AG04450 (cell line): ENCODE measurements at regions not wholly inside any gene's neighbourhood (a gene's known extent, or its start where the extent isn't known, plus 50 kb on each side); places are given as distances from the start of the nearest gene placed in this dataset.
"Not testable (repeated sequence)": the region's sequence is repeated elsewhere in the genome, so short reads cannot be mapped to it uniquely, and the experiment has no call there.

Source experiments
- CTCF ChIA-PET: fragments of 300-600, 350-600 bp; formaldehyde crosslinking; extraction: SDS; loops from one replicate; lab custom pipeline; 2022; ENCODE audit warnings: antibody characterized with exemption, inconsistent platforms; lab: Charles Lee
- POLR2A ChIA-PET: fragments of 350-600 bp; formaldehyde crosslinking; extraction: SDS; loops from one replicate; lab custom pipeline; 2021; ENCODE audit warnings: antibody characterized with exemption, inconsistent platforms; lab: Yijun Ruan, JAX
- DNase-seq: peaks from one replicate; pipeline ENCODE4 v3.0.0-alpha.2; 2011; ENCODE audit warnings: low read depth, low spot score
- H3K27ac ChIP-seq: one replicate; pipeline ENCODE4 v1.5.1; 2012; ENCODE audit warnings: low read depth, low read length, control low read depth
- H3K27me3 ChIP-seq: one replicate; pipeline ENCODE4 v1.6.0; 2012; ENCODE audit warnings: low read length; ENCODE audit not compliant: control insufficient read depth, insufficient read depth
- H3K4me3 ChIP-seq: 2 replicates; pipeline ENCODE4 v1.5.1; 2011; ENCODE audit warnings: mild to moderate bottlenecking, low read depth, low read length, control low read depth
- H3K9me3 ChIP-seq: 2 replicates; pipeline ENCODE4 v1.5.1; 2012; ENCODE audit warnings: low read length; ENCODE audit not compliant: control insufficient read depth, insufficient read depth
- CTCF ChIP-seq: IDR thresholded peaks from 2 replicates; pipeline ENCODE4 v1.5.1; 2011; ENCODE audit warnings: low read depth, low read length, control low read depth, inconsistent platforms

GRCh38 chr9:24007185-24007584 lies 181.1 kb upstream of the ELAVL2 start:
- ChIA-PET POLR2A (no interaction called here), CTCF (no interaction called here)
- Histone ChIP-seq H3K27me3 (no peaks in the 10 kb centered on the region), H3K27ac (no peak overlapping the region), H3K4me3 (no peak overlapping the region), H3K9me3 (peaks cover 3% of the 10 kb centered on the region)
- DNase-seq, result no peak
- TF ChIP-seq CTCF, result no peak

- peaks cover 16% of the 10 kb centered on the region for H3K9me3 ChIP-seq
- H3K27me3 ChIP-seq, DNase-seq, H3K4me3 ChIP-seq, POLR2A ChIA-PET, H3K27ac ChIP-seq, CTCF ChIA-PET: not testable (repeated sequence)
Observed at GRCh38 chr9:23991874-23992273, 165.8 kb upstream of the ELAVL2 start.

DNA sequence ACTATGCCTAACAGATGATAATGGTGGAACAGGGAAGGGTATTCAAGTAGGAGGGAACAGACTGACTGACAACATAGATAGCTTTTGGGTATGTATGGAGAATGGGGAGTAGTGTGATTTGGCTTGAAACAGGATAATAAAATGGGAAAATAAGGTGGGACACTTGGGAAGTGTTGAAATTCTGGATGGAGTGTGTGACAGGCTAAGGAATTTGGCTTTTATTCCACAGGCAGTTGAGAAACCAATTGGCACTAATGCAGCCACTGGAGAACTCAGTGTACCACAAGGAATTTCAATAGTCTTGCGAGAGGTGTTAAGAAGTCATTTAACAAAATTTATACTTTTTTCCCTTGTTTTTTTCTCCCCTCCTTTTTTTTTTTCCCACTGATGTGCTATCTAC lies 153.5 kb upstream of the ELAVL2 start:
- POLR2A ChIA-PET, result no interaction called here
- no peak for DNase-seq
- no peak overlapping the region for H3K27ac ChIP-seq
- CTCF ChIA-PET, result no interaction called here
- H3K4me3 ChIP-seq, result no peak overlapping the region
- peaks cover 8% of the 10 kb centered on the region for H3K9me3 ChIP-seq
- no peaks in the 10 kb centered on the region for H3K27me3 ChIP-seq
- TF ChIP-seq CTCF, result no peak

- ChIA-PET POLR2A (no interaction called here), CTCF (no interaction called here)
- Histone ChIP-seq H3K27ac (no peak overlapping the region), H3K27me3 (no peaks in the 10 kb centered on the region), H3K4me3 (no peak overlapping the region), H3K9me3 (peaks cover 6% of the 10 kb centered on the region)
- no peak for TF ChIP-seq CTCF
- no peak for DNase-seq
Observed at GRCh38 chr9:23962101-23962500, 136.1 kb upstream of the ELAVL2 start.

DNA sequence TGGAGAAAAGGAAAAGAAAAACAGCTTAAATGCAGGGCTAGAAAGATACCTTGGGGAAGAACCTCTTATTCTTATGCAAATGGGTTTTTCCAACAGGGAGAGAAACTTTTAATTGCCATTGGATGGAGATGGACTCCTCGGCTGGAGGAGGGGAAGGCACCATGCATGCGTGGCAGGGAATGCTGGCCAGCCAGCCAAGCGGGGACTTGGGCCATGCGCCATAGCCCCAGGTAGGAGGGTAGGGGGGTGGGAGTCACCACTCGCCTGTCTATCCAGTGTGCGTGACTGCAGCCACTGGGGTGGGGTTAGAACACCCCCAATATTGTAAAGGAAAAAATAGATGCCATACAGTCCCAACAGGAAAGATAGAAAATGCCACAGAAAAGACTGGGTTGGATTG lies 119.9 kb upstream of the ELAVL2 start:
- no peak overlapping the region for H3K4me3 ChIP-seq
- TF ChIP-seq CTCF, result no peak
- POLR2A ChIA-PET, result no interaction called here
- CTCF ChIA-PET, result no interaction called here
- H3K27me3 ChIP-seq, result no peaks in the 10 kb centered on the region
- no peak for DNase-seq
- peaks cover 24% of the 10 kb centered on the region for H3K9me3 ChIP-seq
- no peak overlapping the region for H3K27ac ChIP-seq

- no peak overlapping the region for H3K27ac ChIP-seq
- no peak overlapping the region for H3K4me3 ChIP-seq
- TF ChIP-seq CTCF, result no peak
- CTCF ChIA-PET, result no interaction called here
- no peak for DNase-seq
- H3K27me3 ChIP-seq, result no peaks in the 10 kb centered on the region
- POLR2A ChIA-PET, result no interaction called here
- H3K9me3 ChIP-seq, result peaks cover 15% of the 10 kb centered on the region
Observed at GRCh38 chr9:23941051-23941450, 115.0 kb upstream of the ELAVL2 start.
